Spleen (tissue), 11 donors: ENCODE measurements at regions not wholly inside any gene's neighbourhood (a gene's known extent, or its start where the extent isn't known, plus 50 kb on each side); places are given as distances from the start of the nearest gene placed in this dataset.

Source experiments
- DNase-seq: peaks from one replicate; pipeline ENCODE4 v3.0.0-alpha.2; 2020
- H3K27ac ChIP-seq, 8 donors: fragments of 200-600 bp; sonication (generic) in 7 of 8; 1 replicate in 4 of 8; 2 replicates in 4 of 8; pipeline versions ENCODE4 v1.5.0 to v1.8.0; 2016 to 2021; ENCODE audit warnings: inconsistent platforms in 4 of 8, mild to moderate bottlenecking in 4 of 8, moderate library complexity in 1 of 8
- H3K27me3 ChIP-seq, 7 donors: fragments of 200-600 bp; sonication (generic) in 6 of 7; replicated peaks in 1 of 7; 1 replicate in 4 of 7; 2 replicates in 3 of 7; pipeline versions ENCODE4 v1.5.0 to v1.8.0; 2016 to 2021; ENCODE audit warnings: inconsistent platforms in 3 of 7, mild to moderate bottlenecking in 1 of 7
- H3K36me3 ChIP-seq, 6 donors: fragments of 200-600 bp; sonication (generic) in 5 of 6; 1 replicate in 4 of 6; 2 replicates in 2 of 6; pipeline versions ENCODE4 v1.5.0 to v1.8.0; 2016 to 2021; ENCODE audit warnings: inconsistent platforms in 2 of 6
- H3K4me1 ChIP-seq, 6 donors: fragments of 200-600 bp; sonication (generic) in 5 of 6; 1 replicate in 3 of 6; 2 replicates in 3 of 6; pipeline versions ENCODE4 v1.5.0 to v1.8.0; 2016 to 2021; ENCODE audit warnings: inconsistent platforms in 3 of 6
- H3K4me3 ChIP-seq, 8 donors: fragments of 200-600 bp; sonication (generic) in 7 of 8; 1 replicate in 4 of 8; 2 replicates in 4 of 8; pipeline versions ENCODE4 v1.5.0 to v1.8.0; 2016 to 2021; ENCODE audit warnings: inconsistent platforms in 4 of 8, mild to moderate bottlenecking in 4 of 8, moderate library complexity in 2 of 8
- H3K9me3 ChIP-seq, 8 donors: fragments of 200-600 bp; sonication (generic) in 7 of 8; 1 replicate in 4 of 8; 2 replicates in 4 of 8; pipeline versions ENCODE4 v1.5.0 to v1.8.0; 2016 to 2021; ENCODE audit warnings: inconsistent platforms in 4 of 8
- POLR2A ChIP-seq, 3 donors: fragments of 450-650 bp; IDR thresholded peaks; one replicate each; pipeline ENCODE4 v1.5.1; 2017; ENCODE audit warnings: antibody characterized with exemption in 3 of 3, mild to moderate bottlenecking in 1 of 3
- POLR2AphosphoS5 ChIP-seq, 3 donors: sonication (generic); formaldehyde crosslinking; IDR thresholded peaks; one replicate each; pipeline ENCODE4 v1.5.1; 2017; ENCODE audit warnings: antibody characterized with exemption in 3 of 3
- WGBS, 5 donors: extraction: QIAGEN DNeasy Blood & Tissue Kit in 3 of 5; methylation state at CpG; one replicate each; pipeline versions ENCODE4 v1.1.5 to v1.1.7; 2013 to 2018; 5-methylcytosine and 5-hydroxymethylcytosine counted together
- intact Hi-C: fragments of 100-400 bp; cut with DNase I; formaldehyde crosslinking; loops from one replicate; pipeline ENCODE4 v1.15.0; 2023; ENCODE audit warnings: low total_unique reads
- TF ChIP-seq, protein P1 (sequence below), 11 experiments: fragments of 200-600 bp in 7 of 11; fragments of 450-650 bp in 4 of 11; sonication (generic) in 4 of 11; IDR thresholded peaks in 8 of 11; conservative IDR thresholded peaks in 3 of 11; 1 replicate in 7 of 11; 2 replicates in 4 of 11; pipeline versions ENCODE4 v1.4.0 to v1.8.0; 2016 to 2021; ENCODE audit warnings: antibody characterized with exemption in 11 of 11, inconsistent platforms in 4 of 11, mild to moderate bottlenecking in 1 of 11
- donor health status: healthy with polysubstance abuse.
- donor health status: DM: no; HTN: no; CAD: no; lungs with moderate emphysema.
- donor health status: DM: no; HTN: no; CAD: no.
- donor health status: Bipolar disorder and iron deficiency.
- donor health status: healthy.
- donor health status: DM: no; HTN: no; CAD: no.
- donor health status: DM: yes; HTN: yes; CAD: no.

DNA sequence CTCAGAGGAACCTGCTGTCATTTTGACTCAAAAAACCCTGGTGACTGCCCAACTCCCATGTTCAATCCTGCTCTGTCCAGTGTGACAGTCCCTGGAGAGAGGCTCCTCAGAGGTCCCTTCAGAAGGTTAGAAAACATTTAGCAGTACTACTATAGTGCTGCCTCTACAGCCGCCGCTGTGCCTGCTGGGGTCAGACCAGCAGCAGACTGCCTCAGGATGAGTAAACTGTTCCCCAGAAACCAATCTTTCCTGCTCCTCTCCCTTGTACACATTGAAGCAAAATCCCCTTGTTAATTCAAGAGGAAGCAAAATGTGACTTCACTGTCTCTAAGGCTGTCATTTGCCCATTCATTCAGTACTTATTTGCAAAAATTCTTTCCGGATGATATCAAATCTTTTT lies 94.8 kb upstream of the SMARCA2 start:
- H3K27ac ChIP-seq, result no peak overlapping the region
- WGBS, 5 donors, result 81 to 90% (median 87%) methylated on average over 3 of the region's 3 CpGs
- no peaks in the 10 kb centered on the region for H3K4me1 ChIP-seq
- peaks cover 0 to 10% (median 0%) of the 10 kb centered on the region in 7 donors for H3K27me3 ChIP-seq
- no peak overlapping the region for H3K4me3 ChIP-seq
- H3K36me3 ChIP-seq, result no peaks in the 10 kb centered on the region
- no peaks in the 10 kb centered on the region for H3K9me3 ChIP-seq
- intact Hi-C loops, result no loop called here
- no peak for TF ChIP-seq POLR2AphosphoS5 (IDR thresholded peaks at IDR 0.05)
- no peak for TF ChIP-seq POLR2A (IDR thresholded peaks at IDR 0.05)
- TF ChIP-seq, protein P1, sequence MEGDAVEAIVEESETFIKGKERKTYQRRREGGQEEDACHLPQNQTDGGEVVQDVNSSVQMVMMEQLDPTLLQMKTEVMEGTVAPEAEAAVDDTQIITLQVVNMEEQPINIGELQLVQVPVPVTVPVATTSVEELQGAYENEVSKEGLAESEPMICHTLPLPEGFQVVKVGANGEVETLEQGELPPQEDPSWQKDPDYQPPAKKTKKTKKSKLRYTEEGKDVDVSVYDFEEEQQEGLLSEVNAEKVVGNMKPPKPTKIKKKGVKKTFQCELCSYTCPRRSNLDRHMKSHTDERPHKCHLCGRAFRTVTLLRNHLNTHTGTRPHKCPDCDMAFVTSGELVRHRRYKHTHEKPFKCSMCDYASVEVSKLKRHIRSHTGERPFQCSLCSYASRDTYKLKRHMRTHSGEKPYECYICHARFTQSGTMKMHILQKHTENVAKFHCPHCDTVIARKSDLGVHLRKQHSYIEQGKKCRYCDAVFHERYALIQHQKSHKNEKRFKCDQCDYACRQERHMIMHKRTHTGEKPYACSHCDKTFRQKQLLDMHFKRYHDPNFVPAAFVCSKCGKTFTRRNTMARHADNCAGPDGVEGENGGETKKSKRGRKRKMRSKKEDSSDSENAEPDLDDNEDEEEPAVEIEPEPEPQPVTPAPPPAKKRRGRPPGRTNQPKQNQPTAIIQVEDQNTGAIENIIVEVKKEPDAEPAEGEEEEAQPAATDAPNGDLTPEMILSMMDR (IDR thresholded peaks at IDR 0.05 in 8 of 11, conservative IDR thresholded peaks at IDR 0.05 in 3 of 11), result no peak
- DNase-seq, result no peak

DNA sequence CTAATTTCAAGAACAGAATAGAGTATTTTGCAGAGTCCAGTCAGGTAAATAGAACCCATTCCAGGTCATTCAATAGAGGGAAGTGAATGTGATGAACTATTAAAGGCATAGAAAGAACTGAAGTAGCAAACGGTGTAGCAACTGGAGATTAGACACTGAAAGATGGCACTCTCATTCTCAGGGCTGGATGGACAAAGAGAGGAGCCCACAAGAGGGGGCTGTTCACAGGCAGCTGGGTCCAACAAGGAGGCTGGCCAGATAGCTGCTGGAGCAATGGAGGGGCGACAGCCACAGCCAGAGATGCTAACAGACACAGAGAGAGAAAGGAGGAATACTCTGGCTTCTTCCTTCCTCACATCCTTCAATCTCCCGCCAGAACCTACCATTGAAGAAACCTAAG lies 93.1 kb upstream of the SMARCA2 start:
- H3K4me3 ChIP-seq, result no peak overlapping the region
- TF ChIP-seq POLR2A (IDR thresholded peaks at IDR 0.05), result no peak
- no peak for TF ChIP-seq POLR2AphosphoS5 (IDR thresholded peaks at IDR 0.05)
- TF ChIP-seq, protein P1 (IDR thresholded peaks at IDR 0.05 in 8 of 11, conservative IDR thresholded peaks at IDR 0.05 in 3 of 11), result no peak
- H3K9me3 ChIP-seq, result no peaks in the 10 kb centered on the region
- no peaks in the 10 kb centered on the region for H3K36me3 ChIP-seq
- no peaks in the 10 kb centered on the region for H3K4me1 ChIP-seq
- intact Hi-C loops, result no loop called here
- DNase-seq, result no peak
- H3K27me3 ChIP-seq, result peaks cover 0 to 10% (median 0%) of the 10 kb centered on the region in 7 donors
- 68 to 88% (median 82%) methylated on average over 3 of the region's 3 CpGs for WGBS, 5 donors
- no peak overlapping the region for H3K27ac ChIP-seq

DNA sequence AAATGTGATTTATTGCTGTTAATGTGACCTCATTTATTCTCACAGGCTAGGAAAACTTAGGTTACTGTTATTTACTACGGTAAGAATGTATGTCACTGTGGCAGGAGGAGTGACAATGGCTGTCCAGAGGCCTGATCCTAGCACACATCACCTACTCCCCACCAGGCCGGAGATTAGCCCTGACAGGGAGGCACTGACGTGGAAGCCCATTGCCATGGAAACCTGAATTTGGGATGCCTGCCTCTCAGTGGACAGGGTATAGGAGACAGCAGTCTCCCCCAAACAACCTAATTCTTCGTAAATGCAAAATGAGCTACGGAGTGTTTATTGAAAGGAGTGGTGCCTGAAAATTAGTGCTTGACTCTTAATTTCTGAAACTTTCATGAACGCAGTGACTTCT lies 87.6 kb upstream of the SMARCA2 start:
- TF ChIP-seq POLR2A (IDR thresholded peaks at IDR 0.05) (no peak), POLR2AphosphoS5 (IDR thresholded peaks at IDR 0.05) (no peak)
- TF ChIP-seq, protein P1 (IDR thresholded peaks at IDR 0.05 in 8 of 11, conservative IDR thresholded peaks at IDR 0.05 in 3 of 11), result no peak
- H3K36me3 ChIP-seq, result no peaks in the 10 kb centered on the region
- intact Hi-C loops, result no loop called here
- H3K27me3 ChIP-seq, result peaks cover 0 to 4% (median 0%) of the 10 kb centered on the region in 7 donors
- H3K4me1 ChIP-seq, result no peaks in the 10 kb centered on the region
- H3K9me3 ChIP-seq, result peaks cover 0 to 7% (median 0%) of the 10 kb centered on the region in 8 donors
- H3K4me3 ChIP-seq, result no peak overlapping the region
- no peak overlapping the region for H3K27ac ChIP-seq
- no peak for DNase-seq
- WGBS, 5 donors, result 82 to 90% (median 86%) methylated on average over 6 of the region's 6 CpGs

DNA sequence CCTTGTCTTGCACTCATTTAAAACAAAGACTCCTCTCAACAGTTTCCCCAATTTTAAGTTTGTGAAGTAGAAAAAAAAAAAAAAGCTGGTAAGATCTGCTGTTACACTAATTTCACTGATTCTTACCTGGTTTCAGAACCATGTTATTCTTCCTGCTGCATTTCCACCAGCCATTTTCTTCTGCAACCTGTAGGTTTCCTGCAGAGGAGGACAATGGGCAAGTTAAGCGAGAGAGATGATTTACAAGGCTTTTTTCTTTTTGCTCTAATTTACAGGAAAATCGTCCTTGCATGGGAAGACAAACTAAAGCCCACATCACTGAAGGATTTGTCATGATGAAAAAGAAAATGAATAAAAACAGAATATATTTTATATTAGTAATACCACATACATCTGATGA lies 86.0 kb upstream of the SMARCA2 start:
- WGBS, 5 donors, result 49 to 79% (median 66%) methylated on average over 2 of the region's 2 CpGs
- Histone ChIP-seq H3K4me3 (no peak overlapping the region), H3K27ac (no peak overlapping the region), H3K36me3 (no peaks in the 10 kb centered on the region), H3K9me3 (peaks cover 0 to 9% (median 0%) of the 10 kb centered on the region in 8 donors), H3K4me1 (no peaks in the 10 kb centered on the region), H3K27me3 (peaks cover 0 to 4% (median 0%) of the 10 kb centered on the region in 7 donors)
- intact Hi-C loops, result no loop called here
- no peak for DNase-seq
- no peak for TF ChIP-seq POLR2A (IDR thresholded peaks at IDR 0.05)
- TF ChIP-seq, protein P1 (IDR thresholded peaks at IDR 0.05 in 8 of 11, conservative IDR thresholded peaks at IDR 0.05 in 3 of 11), result no peak
- TF ChIP-seq POLR2AphosphoS5 (IDR thresholded peaks at IDR 0.05), result no peak
